D341Med (cell line): ENCODE measurements at regions not wholly inside any gene's neighbourhood (a gene's known extent, or its start where the extent isn't known, plus 50 kb on each side); places are given as distances from the start of the nearest gene placed in this dataset.
"Not testable (repeated sequence)": the region's sequence is repeated elsewhere in the genome, so short reads cannot be mapped to it uniquely, and the experiment has no call there.

ENCODE experiments used
- DNase-seq: peaks from one replicate; pipeline ENCODE4 v3.0.0; 2012; ENCODE audit warnings: low spot score

GRCh38 chr11:92111287-92111686, 113.3 kb upstream of the FAT3 start:
- DNase-seq: no peak

GRCh38 chr11:92109466-92109865, 115.2 kb upstream of the FAT3 start:
- no peak for DNase-seq

- no peak for DNase-seq
Observed at GRCh38 chr11:92107331-92107730, 117.3 kb upstream of the FAT3 start.

- no peak for DNase-seq
Observed at GRCh38 chr11:92104349-92104748, 120.3 kb upstream of the FAT3 start.

GRCh38 chr11:92101920-92102319, 122.7 kb upstream of the FAT3 start:
- DNase-seq: no peak

GRCh38 chr11:92099183-92099582, 125.4 kb upstream of the FAT3 start:
- no peak for DNase-seq

GRCh38 chr11:92098172-92098571, 126.4 kb upstream of the FAT3 start:
- DNase-seq: no peak

GRCh38 chr11:92087725-92088537, 136.7 kb upstream of the FAT3 start:
- no peak for DNase-seq

GRCh38 chr11:92083123-92083522, 141.5 kb upstream of the FAT3 start:
- DNase-seq: no peak

- no peak for DNase-seq
Observed at GRCh38 chr11:92082652-92083051, 142.0 kb upstream of the FAT3 start.

GRCh38 chr11:92074498-92074897, 150.1 kb upstream of the FAT3 start:
- not testable (repeated sequence) for DNase-seq

- DNase-seq: no peak
Observed at GRCh38 chr11:92071660-92072059, 153.0 kb upstream of the FAT3 start.

- DNase-seq: no peak
Observed at GRCh38 chr11:92070026-92070889, 154.4 kb upstream of the FAT3 start.

GRCh38 chr11:92067016-92067415, 157.6 kb upstream of the FAT3 start:
- DNase-seq: no peak

- DNase-seq: no peak
Observed at GRCh38 chr11:92061456-92062062, 163.1 kb upstream of the FAT3 start.

GRCh38 chr11:92057849-92058442, 166.7 kb upstream of the FAT3 start:
- no peak for DNase-seq

GRCh38 chr11:92053216-92053615, 171.4 kb upstream of the FAT3 start:
- no peak for DNase-seq

- no peak for DNase-seq
Observed at GRCh38 chr11:92050305-92050704, 174.3 kb upstream of the FAT3 start.

- no peak for DNase-seq
Observed at GRCh38 chr11:92048415-92048814, 176.2 kb upstream of the FAT3 start.

- no peak for DNase-seq
Observed at GRCh38 chr11:92046103-92046502, 178.5 kb upstream of the FAT3 start.

GRCh38 chr11:92045301-92045700, 179.3 kb upstream of the FAT3 start:
- no peak for DNase-seq

- no peak for DNase-seq
Observed at GRCh38 chr11:92035488-92035887, 189.1 kb upstream of the FAT3 start.
